A549 (cell line): ENCODE measurements at regions not wholly inside any gene's neighbourhood (a gene's known extent, or its start where the extent isn't known, plus 50 kb on each side); places are given as distances from the start of the nearest gene placed in this dataset.

ENCODE experiments used
- CHD4 ChIP-seq: fragments of 200-600 bp; sonication (generic); IDR thresholded peaks from 2 replicates; pipeline ENCODE4 v1.6.1; 2016; ENCODE audit warnings: antibody characterized with exemption, mild to moderate bottlenecking, borderline replicate concordance
- CTCF ChIP-seq: fragments of >200 bp; sonication (Bioruptor Twin); formaldehyde crosslinking; IDR thresholded peaks from 3 replicates; pipeline ENCODE4 v1.5.1; 2016
- GATA3 ChIP-seq: IDR thresholded peaks from 2 replicates; pipeline ENCODE4 v1.6.1; 2012; ENCODE audit warnings: borderline replicate concordance
- JUNB ChIP-seq: fragments of >200 bp; sonication (Bioruptor Twin); formaldehyde crosslinking; IDR thresholded peaks from 2 replicates; pipeline ENCODE4 v1.6.1; 2016
- NR3C1 ChIP-seq: fragments of >200 bp; sonication (Bioruptor Twin); formaldehyde crosslinking; IDR thresholded peaks from 3 replicates; pipeline ENCODE4 v1.6.1; 2017
- PHF8 ChIP-seq: fragments of 200-600 bp; sonication (generic); IDR thresholded peaks from 2 replicates; pipeline ENCODE4 v1.6.1; 2016; ENCODE audit warnings: low read depth, mild to moderate bottlenecking, antibody characterized with exemption, moderate library complexity, borderline replicate concordance
- POLR2A ChIP-seq: IDR thresholded peaks from 2 replicates; pipeline ENCODE4 v1.6.1; 2012; ENCODE audit warnings: mild to moderate bottlenecking, low read length
- RFX5 ChIP-seq: fragments of 450-650 bp; IDR thresholded peaks from 2 replicates; pipeline ENCODE4 v1.7.1; 2014; ENCODE audit warnings: antibody characterized with exemption, mild to moderate bottlenecking, moderate library complexity
- SMC3 ChIP-seq: fragments of >200 bp; sonication (Bioruptor Twin); formaldehyde crosslinking; IDR thresholded peaks from 3 replicates; pipeline ENCODE4 v1.6.1; 2018; ENCODE audit warnings: inconsistent platforms

DNA sequence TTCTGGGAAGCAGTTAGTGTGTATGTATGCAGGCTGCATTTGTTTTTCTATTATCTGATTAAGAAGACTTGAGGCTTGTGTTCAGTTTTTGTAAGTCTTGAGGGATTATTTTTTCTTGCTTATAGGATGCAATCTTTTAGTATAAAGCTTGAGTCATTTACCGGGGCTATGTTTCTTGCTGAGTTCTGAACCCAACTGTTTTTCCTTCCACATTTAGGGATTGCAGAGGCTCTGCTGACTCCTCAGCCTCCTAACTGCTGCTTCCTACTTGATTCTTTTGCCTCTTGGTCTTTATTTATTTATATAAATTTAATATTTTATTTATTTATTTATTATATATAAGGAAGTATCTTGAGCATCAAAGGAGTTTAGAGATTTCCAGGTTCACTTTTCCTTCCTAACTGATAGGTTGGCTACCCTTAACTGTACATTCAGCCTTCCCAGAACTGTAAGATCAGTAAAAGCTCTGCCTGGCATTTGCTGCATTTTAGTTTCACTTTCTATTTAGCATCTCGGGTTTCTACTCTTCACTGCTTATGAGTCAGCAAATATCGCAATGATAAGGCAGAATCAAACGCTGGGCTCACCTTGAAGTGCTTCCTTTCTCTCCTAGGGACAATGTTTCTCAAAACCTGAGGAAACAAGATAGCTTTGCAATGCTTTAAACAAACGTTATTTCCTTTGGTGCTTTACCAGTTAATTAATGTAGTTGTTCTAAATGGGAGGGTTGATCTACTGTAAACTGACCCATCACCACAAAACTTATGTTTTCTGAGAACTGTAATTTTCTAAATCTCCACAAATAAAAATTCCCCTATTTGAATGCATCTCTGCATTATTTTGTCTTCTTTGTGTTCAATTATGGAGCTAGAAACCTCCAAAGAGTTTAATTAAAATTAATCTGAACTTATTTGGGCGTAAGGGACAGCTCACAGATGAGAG lies 1183.7 kb upstream of the TMEM132C start:
- TF ChIP-seq POLR2A (no peak), JUNB (no peak), SMC3 (no peak), CHD4 (no peak), RFX5 (no peak), CTCF (no peak), NR3C1 (no peak), GATA3 (no peak), PHF8 (no peak)
